Spleen (tissue), 11 donors: ENCODE measurements at regions not wholly inside any gene's neighbourhood (a gene's known extent, or its start where the extent isn't known, plus 50 kb on each side); places are given as distances from the start of the nearest gene placed in this dataset.

Experiments
- DNase-seq: peaks from one replicate; pipeline ENCODE4 v3.0.0-alpha.2; 2020
- H3K27ac ChIP-seq, 8 donors: fragments of 200-600 bp; sonication (generic) in 7 of 8; 1 replicate in 4 of 8; 2 replicates in 4 of 8; pipeline versions ENCODE4 v1.5.0 to v1.8.0; 2016 to 2021; ENCODE audit warnings: inconsistent platforms in 4 of 8, mild to moderate bottlenecking in 4 of 8, moderate library complexity in 1 of 8
- H3K27me3 ChIP-seq, 7 donors: fragments of 200-600 bp; sonication (generic) in 6 of 7; replicated peaks in 1 of 7; 1 replicate in 4 of 7; 2 replicates in 3 of 7; pipeline versions ENCODE4 v1.5.0 to v1.8.0; 2016 to 2021; ENCODE audit warnings: inconsistent platforms in 3 of 7, mild to moderate bottlenecking in 1 of 7
- H3K36me3 ChIP-seq, 6 donors: fragments of 200-600 bp; sonication (generic) in 5 of 6; 1 replicate in 4 of 6; 2 replicates in 2 of 6; pipeline versions ENCODE4 v1.5.0 to v1.8.0; 2016 to 2021; ENCODE audit warnings: inconsistent platforms in 2 of 6
- H3K4me1 ChIP-seq, 6 donors: fragments of 200-600 bp; sonication (generic) in 5 of 6; 1 replicate in 3 of 6; 2 replicates in 3 of 6; pipeline versions ENCODE4 v1.5.0 to v1.8.0; 2016 to 2021; ENCODE audit warnings: inconsistent platforms in 3 of 6
- H3K4me3 ChIP-seq, 8 donors: fragments of 200-600 bp; sonication (generic) in 7 of 8; 1 replicate in 4 of 8; 2 replicates in 4 of 8; pipeline versions ENCODE4 v1.5.0 to v1.8.0; 2016 to 2021; ENCODE audit warnings: inconsistent platforms in 4 of 8, mild to moderate bottlenecking in 4 of 8, moderate library complexity in 2 of 8
- H3K9me3 ChIP-seq, 8 donors: fragments of 200-600 bp; sonication (generic) in 7 of 8; 1 replicate in 4 of 8; 2 replicates in 4 of 8; pipeline versions ENCODE4 v1.5.0 to v1.8.0; 2016 to 2021; ENCODE audit warnings: inconsistent platforms in 4 of 8
- CTCF ChIP-seq, 11 experiments: fragments of 200-600 bp in 7 of 11; fragments of 450-650 bp in 4 of 11; sonication (generic) in 4 of 11; IDR thresholded peaks in 8 of 11; conservative IDR thresholded peaks in 3 of 11; 1 replicate in 7 of 11; 2 replicates in 4 of 11; pipeline versions ENCODE4 v1.4.0 to v1.8.0; 2016 to 2021; ENCODE audit warnings: antibody characterized with exemption in 11 of 11, inconsistent platforms in 4 of 11, mild to moderate bottlenecking in 1 of 11
- POLR2A ChIP-seq, 3 donors: fragments of 450-650 bp; IDR thresholded peaks; one replicate each; pipeline ENCODE4 v1.5.1; 2017; ENCODE audit warnings: antibody characterized with exemption in 3 of 3, mild to moderate bottlenecking in 1 of 3
- POLR2AphosphoS5 ChIP-seq, 3 donors: sonication (generic); formaldehyde crosslinking; IDR thresholded peaks; one replicate each; pipeline ENCODE4 v1.5.1; 2017; ENCODE audit warnings: antibody characterized with exemption in 3 of 3
- WGBS, 5 donors: extraction: QIAGEN DNeasy Blood & Tissue Kit in 3 of 5; methylation state at CpG; one replicate each; pipeline versions ENCODE4 v1.1.5 to v1.1.7; 2013 to 2018; 5-methylcytosine and 5-hydroxymethylcytosine counted together
- intact Hi-C: fragments of 100-400 bp; cut with DNase I; formaldehyde crosslinking; loops from one replicate; pipeline ENCODE4 v1.15.0; 2023; ENCODE audit warnings: low total_unique reads
- donor health status: healthy with polysubstance abuse.
- donor health status: DM: no; HTN: no; CAD: no; lungs with moderate emphysema.
- donor health status: DM: no; HTN: no; CAD: no.
- donor health status: Bipolar disorder and iron deficiency.
- donor health status: healthy.
- donor health status: DM: no; HTN: no; CAD: no.
- donor health status: DM: yes; HTN: yes; CAD: no.

GRCh38 chr2:76429374-76429773 lies 718.7 kb upstream of the GCFC2 start:
- Histone ChIP-seq H3K27me3 (no peaks in the 10 kb centered on the region), H3K36me3 (no peaks in the 10 kb centered on the region), H3K4me3 (no peak overlapping the region), H3K27ac (no peak overlapping the region), H3K4me1 (no peaks in the 10 kb centered on the region), H3K9me3 (peaks cover 0 to 8% (median 0%) of the 10 kb centered on the region in 8 donors)
- TF ChIP-seq POLR2AphosphoS5 (IDR thresholded peaks at IDR 0.05) = no peak
- no peak for TF ChIP-seq CTCF (IDR thresholded peaks at IDR 0.05 in 8 of 11, conservative IDR thresholded peaks at IDR 0.05 in 3 of 11)
- TF ChIP-seq POLR2A (IDR thresholded peaks at IDR 0.05) = no peak
- no peak for DNase-seq
- WGBS, 5 donors = 61 to 88% (median 74%) methylated on average over 2 of the region's 2 CpGs
- intact Hi-C loops = no loop called here

GRCh38 chr2:76427452-76427851 lies 716.7 kb upstream of the GCFC2 start:
- H3K27ac ChIP-seq = no peak overlapping the region
- no peak for TF ChIP-seq POLR2A (IDR thresholded peaks at IDR 0.05)
- TF ChIP-seq POLR2AphosphoS5 (IDR thresholded peaks at IDR 0.05) = no peak
- no peak for TF ChIP-seq CTCF (IDR thresholded peaks at IDR 0.05 in 8 of 11, conservative IDR thresholded peaks at IDR 0.05 in 3 of 11)
- DNase-seq = no peak
- intact Hi-C loops = no loop called here
- H3K4me3 ChIP-seq = no peak overlapping the region
- peaks cover 0 to 8% (median 0%) of the 10 kb centered on the region in 8 donors for H3K9me3 ChIP-seq
- no peaks in the 10 kb centered on the region for H3K36me3 ChIP-seq
- no peaks in the 10 kb centered on the region for H3K4me1 ChIP-seq
- no peaks in the 10 kb centered on the region for H3K27me3 ChIP-seq

GRCh38 chr2:76415821-76416220 lies 705.1 kb upstream of the GCFC2 start:
- H3K36me3 ChIP-seq = no peaks in the 10 kb centered on the region
- intact Hi-C loops = no loop called here
- no peaks in the 10 kb centered on the region for H3K4me1 ChIP-seq
- H3K27ac ChIP-seq = no peak overlapping the region
- no peak overlapping the region for H3K4me3 ChIP-seq
- H3K27me3 ChIP-seq = no peaks in the 10 kb centered on the region
- TF ChIP-seq POLR2A (IDR thresholded peaks at IDR 0.05) = no peak
- TF ChIP-seq CTCF (IDR thresholded peaks at IDR 0.05 in 8 of 11, conservative IDR thresholded peaks at IDR 0.05 in 3 of 11) = no peak
- TF ChIP-seq POLR2AphosphoS5 (IDR thresholded peaks at IDR 0.05) = no peak
- no peak for DNase-seq
- WGBS, 5 donors = 80 to 89% (median 85%) methylated on average over 7 of the region's 7 CpGs
- peaks cover 0 to 6% (median 0%) of the 10 kb centered on the region in 8 donors for H3K9me3 ChIP-seq

GRCh38 chr2:76413436-76413835 lies 702.7 kb upstream of the GCFC2 start:
- no peak for DNase-seq
- intact Hi-C loops = no loop called here
- TF ChIP-seq POLR2AphosphoS5 (IDR thresholded peaks at IDR 0.05) (no peak), CTCF (IDR thresholded peaks at IDR 0.05 in 8 of 11, conservative IDR thresholded peaks at IDR 0.05 in 3 of 11) (no peak), POLR2A (IDR thresholded peaks at IDR 0.05) (no peak)

More at GRCh38 chr2:76413436-76413835, 702.7 kb upstream of the GCFC2 start:
- Histone ChIP-seq H3K36me3 (no peaks in the 10 kb centered on the region), H3K4me1 (no peaks in the 10 kb centered on the region), H3K27me3 (no peaks in the 10 kb centered on the region), H3K4me3 (no peak overlapping the region), H3K27ac (no peak overlapping the region), H3K9me3 (peaks cover 0 to 16% (median 0%) of the 10 kb centered on the region in 8 donors)
